A673 (cell line): ENCODE measurements at regions not wholly inside any gene's neighbourhood (a gene's known extent, or its start where the extent isn't known, plus 50 kb on each side); places are given as distances from the start of the nearest gene placed in this dataset.

Source experiments
- BruUV-seq: library from RNA; stranded (reverse); fragments of 400-500 nt; replicated peaks from 2 replicates; lab custom pipeline; 2021; lab: Mats Ljungman, UMichigan
- CTCF ChIA-PET: fragments of 300-600 bp; sonication (Branson Sonifier 250); formaldehyde crosslinking; loops from one replicate; lab custom pipeline; 2022; ENCODE audit warnings: antibody characterized with exemption; lab: Charles Lee
- POLR2A ChIA-PET: fragments of 300-600 bp; sonication (Branson Sonifier 250); formaldehyde crosslinking; loops from one replicate; lab custom pipeline; 2022; ENCODE audit warnings: antibody characterized with exemption; ENCODE audit not compliant: low non-redundant PET; lab: Charles Lee
- DNase-seq: peaks from one replicate; pipeline ENCODE4 v3.0.0-alpha.2; 2015; ENCODE audit warnings: low spot score
- H3K27ac ChIP-seq: fragments of 200-600 bp; sonication (generic); 2 replicates; pipeline ENCODE4 v1.5.1; 2016; ENCODE audit warnings: mixed run types, low read depth, mild to moderate bottlenecking, mixed read lengths, antibody characterized with exemption, low read length; ENCODE audit not compliant: poor library complexity, severe bottlenecking
- H3K27me3 ChIP-seq: fragments of 200-600 bp; sonication (generic); replicated peaks from 2 replicates; pipeline ENCODE4 v1.6.1; 2017; ENCODE audit warnings: mixed run types, low read depth, mild to moderate bottlenecking, mixed read lengths, antibody characterized with exemption, low read length; ENCODE audit not compliant: insufficient read depth, poor library complexity
- H3K36me3 ChIP-seq: fragments of 200-600 bp; sonication (generic); 2 replicates; pipeline ENCODE4 v1.6.1; 2016; ENCODE audit warnings: mixed run types, mild to moderate bottlenecking, mixed read lengths, antibody characterized with exemption, low read length; ENCODE audit not compliant: insufficient read depth, poor library complexity, severe bottlenecking
- H3K4me1 ChIP-seq: fragments of 200-600 bp; sonication (generic); 2 replicates; pipeline ENCODE4 v1.6.1; 2017; ENCODE audit warnings: mixed run types, mild to moderate bottlenecking, mixed read lengths, antibody characterized with exemption, low read length; ENCODE audit not compliant: insufficient read depth, poor library complexity, severe bottlenecking
- H3K4me3 ChIP-seq: fragments of 200-600 bp; sonication (generic); 2 replicates; pipeline ENCODE4 v1.5.1; 2016; ENCODE audit warnings: low read depth, mixed run types, mild to moderate bottlenecking, mixed read lengths, low read length; ENCODE audit not compliant: poor library complexity, severe bottlenecking
- H3K9me3 ChIP-seq: fragments of 200-600 bp; sonication (generic); 2 replicates; pipeline ENCODE4 v1.6.1; 2016; ENCODE audit warnings: mixed run types, low read depth, mild to moderate bottlenecking, mixed read lengths, antibody characterized with exemption, low read length; ENCODE audit not compliant: poor library complexity, severe bottlenecking
- EZH2 ChIP-seq: fragments of 200-600 bp; sonication (generic); IDR thresholded peaks from 2 replicates; pipeline ENCODE4 v1.6.1; 2017; ENCODE audit warnings: borderline replicate concordance, low read depth, mild to moderate bottlenecking, mixed read lengths, antibody characterized with exemption, low read length; ENCODE audit not compliant: poor library complexity, severe bottlenecking
- intact Hi-C: fragments of 100-400 bp; cut with micrococcal nuclease; formaldehyde crosslinking; loops from one replicate; pipeline ENCODE4 v1.10.0; 2022; ENCODE audit not compliant: unreplicated experiment
- TF ChIP-seq, protein P1 (sequence below): fragments of 300-800, 200-600 bp; sonication (generic); conservative IDR thresholded peaks from 2 replicates; pipeline ENCODE4 v1.5.1; 2017; ENCODE audit warnings: low read depth, mild to moderate bottlenecking, antibody characterized with exemption, low read length, moderate library complexity, mixed read lengths

GRCh38 chr11:127931803-127932202 is 655.6 kb downstream of the ETS1 start:
- Histone ChIP-seq H3K4me3 (no peak overlapping the region), H3K27me3 (peaks cover 26% of the 10 kb centered on the region), H3K27ac (no peak overlapping the region), H3K36me3 (no peaks in the 10 kb centered on the region), H3K9me3 (no peaks in the 10 kb centered on the region), H3K4me1 (no peaks in the 10 kb centered on the region)
- intact Hi-C loops = no loop called here
- TF ChIP-seq EZH2 = no peak
- TF ChIP-seq, protein P1, sequence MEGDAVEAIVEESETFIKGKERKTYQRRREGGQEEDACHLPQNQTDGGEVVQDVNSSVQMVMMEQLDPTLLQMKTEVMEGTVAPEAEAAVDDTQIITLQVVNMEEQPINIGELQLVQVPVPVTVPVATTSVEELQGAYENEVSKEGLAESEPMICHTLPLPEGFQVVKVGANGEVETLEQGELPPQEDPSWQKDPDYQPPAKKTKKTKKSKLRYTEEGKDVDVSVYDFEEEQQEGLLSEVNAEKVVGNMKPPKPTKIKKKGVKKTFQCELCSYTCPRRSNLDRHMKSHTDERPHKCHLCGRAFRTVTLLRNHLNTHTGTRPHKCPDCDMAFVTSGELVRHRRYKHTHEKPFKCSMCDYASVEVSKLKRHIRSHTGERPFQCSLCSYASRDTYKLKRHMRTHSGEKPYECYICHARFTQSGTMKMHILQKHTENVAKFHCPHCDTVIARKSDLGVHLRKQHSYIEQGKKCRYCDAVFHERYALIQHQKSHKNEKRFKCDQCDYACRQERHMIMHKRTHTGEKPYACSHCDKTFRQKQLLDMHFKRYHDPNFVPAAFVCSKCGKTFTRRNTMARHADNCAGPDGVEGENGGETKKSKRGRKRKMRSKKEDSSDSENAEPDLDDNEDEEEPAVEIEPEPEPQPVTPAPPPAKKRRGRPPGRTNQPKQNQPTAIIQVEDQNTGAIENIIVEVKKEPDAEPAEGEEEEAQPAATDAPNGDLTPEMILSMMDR = no peak
- CTCF ChIA-PET = no interaction called here
- DNase-seq = no peak
- POLR2A ChIA-PET = no interaction called here
- no TSS peak for BruUV-seq

DNA sequence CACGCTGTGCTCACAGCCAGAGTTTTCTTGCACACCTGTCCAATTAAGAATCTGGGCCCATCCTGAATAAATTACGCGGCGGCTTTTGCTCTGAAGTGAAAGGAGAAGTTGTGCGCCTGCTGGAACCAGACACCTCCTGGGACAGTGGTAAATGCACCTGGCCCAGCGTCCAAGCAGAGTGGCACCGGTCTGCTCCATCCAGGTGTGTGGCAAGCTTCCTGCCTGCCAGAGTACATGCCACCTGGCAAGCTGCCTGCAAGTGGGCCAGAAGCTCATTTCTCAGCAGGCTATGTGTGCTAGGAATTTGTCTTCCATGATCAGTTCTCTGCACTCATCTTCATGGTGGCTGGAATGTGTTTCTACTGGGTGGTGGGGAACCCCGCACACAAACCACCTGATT is 660.6 kb downstream of the ETS1 start:
- Histone ChIP-seq H3K27ac (no peak overlapping the region), H3K9me3 (no peaks in the 10 kb centered on the region), H3K36me3 (no peaks in the 10 kb centered on the region), H3K4me1 (no peaks in the 10 kb centered on the region), H3K27me3 (peaks cover 9% of the 10 kb centered on the region), H3K4me3 (no peak overlapping the region)
- DNase-seq = no peak
- ChIA-PET CTCF (no interaction called here), POLR2A (no interaction called here)
- no TSS peak for BruUV-seq
- intact Hi-C loops = no loop called here
- no peak for TF ChIP-seq EZH2
- TF ChIP-seq, protein P1 = no peak

DNA sequence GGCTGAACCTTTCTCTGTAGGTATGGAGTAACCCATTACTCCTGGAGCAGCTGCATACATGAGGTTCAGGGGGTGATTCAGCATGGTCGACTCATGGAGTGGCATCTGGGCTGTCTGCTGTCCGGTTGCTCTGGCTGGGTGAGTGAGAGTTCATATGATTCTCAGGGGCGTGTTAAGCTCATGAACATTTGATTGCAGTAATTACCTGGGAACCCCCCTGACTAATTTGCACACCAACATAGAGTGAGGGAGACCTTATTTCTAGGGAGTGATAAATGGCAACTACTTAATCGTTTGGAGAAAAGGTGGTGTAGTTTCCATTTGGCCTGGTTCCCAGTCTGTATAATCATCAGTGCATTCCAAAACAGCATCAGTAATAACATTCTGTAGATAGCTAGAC is 661.9 kb downstream of the ETS1 start:
- no TSS peak for BruUV-seq

More for the DNA sequence above, 661.9 kb downstream of the ETS1 start:
- ChIA-PET POLR2A (no interaction called here), CTCF (no interaction called here)
- Histone ChIP-seq H3K36me3 (no peaks in the 10 kb centered on the region), H3K27me3 (peaks cover 9% of the 10 kb centered on the region), H3K4me3 (no peak overlapping the region), H3K4me1 (no peaks in the 10 kb centered on the region), H3K9me3 (no peaks in the 10 kb centered on the region), H3K27ac (no peak overlapping the region)
- no peak for DNase-seq
- TF ChIP-seq, protein P1 = no peak
- TF ChIP-seq EZH2 = no peak
- intact Hi-C loops = no loop called here
